ENCODE measurements at regions not wholly inside any gene's neighbourhood (a gene's known extent, or its start where the extent isn't known, plus 50 kb on each side); places are given as distances from the start of the nearest gene placed in this dataset.

- POLR2A ChIA-PET: interaction anchor here (1.0 kb wide), 1 partner anchor 79 kb away, joined by 3 read pairs; no protein-coding TSS in a partner anchor
- Histone ChIP-seq H3K4me3 (ENCODE audit: low read depth in 2 of 2, low read length in 2 of 2) (no peak overlapping the region), H3K27me3 (ENCODE audit: control insufficient read depth, insufficient read depth, low read length) (no peaks in the 10 kb centered on the region), H3K36me3 (ENCODE audit: control insufficient read depth, insufficient read depth, low read length) (no peaks in the 10 kb centered on the region), H3K4me1 (ENCODE audit: control insufficient read depth, insufficient read depth, low read length) (peaks cover 6% of the 10 kb centered on the region), H3K27ac (ENCODE audit: low read length) (peak overlapping the region; percentile 32; the same call in 1 of the 2 replicates), H3K9me3 (ENCODE audit: control insufficient read depth, insufficient read depth, low read depth, low read length) (peaks cover 24% of the 10 kb centered on the region)
- no TSS peak for BruUV-seq (replicated peaks)
- DNase-seq (ENCODE audit: low read depth, low spot score) (no peak), ATAC-seq (no peak)
- in situ Hi-C loops (cut with HindIII; ENCODE audit: low pct_unique_long_range_greater_than_20kb, low sequenced_read_pairs): no loop called here
- TF ChIP-seq, protein P1, sequence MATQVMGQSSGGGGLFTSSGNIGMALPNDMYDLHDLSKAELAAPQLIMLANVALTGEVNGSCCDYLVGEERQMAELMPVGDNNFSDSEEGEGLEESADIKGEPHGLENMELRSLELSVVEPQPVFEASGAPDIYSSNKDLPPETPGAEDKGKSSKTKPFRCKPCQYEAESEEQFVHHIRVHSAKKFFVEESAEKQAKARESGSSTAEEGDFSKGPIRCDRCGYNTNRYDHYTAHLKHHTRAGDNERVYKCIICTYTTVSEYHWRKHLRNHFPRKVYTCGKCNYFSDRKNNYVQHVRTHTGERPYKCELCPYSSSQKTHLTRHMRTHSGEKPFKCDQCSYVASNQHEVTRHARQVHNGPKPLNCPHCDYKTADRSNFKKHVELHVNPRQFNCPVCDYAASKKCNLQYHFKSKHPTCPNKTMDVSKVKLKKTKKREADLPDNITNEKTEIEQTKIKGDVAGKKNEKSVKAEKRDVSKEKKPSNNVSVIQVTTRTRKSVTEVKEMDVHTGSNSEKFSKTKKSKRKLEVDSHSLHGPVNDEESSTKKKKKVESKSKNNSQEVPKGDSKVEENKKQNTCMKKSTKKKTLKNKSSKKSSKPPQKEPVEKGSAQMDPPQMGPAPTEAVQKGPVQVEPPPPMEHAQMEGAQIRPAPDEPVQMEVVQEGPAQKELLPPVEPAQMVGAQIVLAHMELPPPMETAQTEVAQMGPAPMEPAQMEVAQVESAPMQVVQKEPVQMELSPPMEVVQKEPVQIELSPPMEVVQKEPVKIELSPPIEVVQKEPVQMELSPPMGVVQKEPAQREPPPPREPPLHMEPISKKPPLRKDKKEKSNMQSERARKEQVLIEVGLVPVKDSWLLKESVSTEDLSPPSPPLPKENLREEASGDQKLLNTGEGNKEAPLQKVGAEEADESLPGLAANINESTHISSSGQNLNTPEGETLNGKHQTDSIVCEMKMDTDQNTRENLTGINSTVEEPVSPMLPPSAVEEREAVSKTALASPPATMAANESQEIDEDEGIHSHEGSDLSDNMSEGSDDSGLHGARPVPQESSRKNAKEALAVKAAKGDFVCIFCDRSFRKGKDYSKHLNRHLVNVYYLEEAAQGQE (IDR thresholded peaks at IDR 0.05; ENCODE audit: insufficient read depth in 1 of 2, low read depth in 2 of 2, low read length in 1 of 2): no peak
- TF ChIP-seq POLR2AphosphoS5 (IDR thresholded peaks at IDR 0.05; ENCODE audit: low read depth, low read length): no peak
- TF ChIP-seq TCF7L2 (IDR thresholded peaks at IDR 0.05; ENCODE audit: low read depth, low read length): no peak
- no peak for TF ChIP-seq CTCF (IDR thresholded peaks at IDR 0.05)
- no peak for TF ChIP-seq SIN3A (IDR thresholded peaks at IDR 0.05; ENCODE audit: borderline replicate concordance, insufficient read depth, low read depth, low read length)
- intact Hi-C loops (cut with micrococcal nuclease; ENCODE audit: unreplicated experiment): no loop called here
- CTCF ChIA-PET: no interaction called here
Measured at GRCh38 chr1:234681990-234682389, 72.0 kb upstream of the IRF2BP2 start.

GRCh38 chr1:234681065-234681464, 71.1 kb upstream of the IRF2BP2 start:
- in situ Hi-C loops (cut with HindIII; ENCODE audit: low pct_unique_long_range_greater_than_20kb, low sequenced_read_pairs) (no loop called here), intact Hi-C loops (cut with micrococcal nuclease; ENCODE audit: unreplicated experiment) (no loop called here)
- DNase-seq (ENCODE audit: low read depth, low spot score) (no peak), ATAC-seq (no peak)
- POLR2A ChIA-PET: no interaction called here
- Histone ChIP-seq H3K4me3 (ENCODE audit: low read depth in 2 of 2, low read length in 2 of 2) (no peak overlapping the region), H3K9me3 (ENCODE audit: control insufficient read depth, insufficient read depth, low read depth, low read length) (peaks cover 16% of the 10 kb centered on the region), H3K27ac (ENCODE audit: low read length) (peak overlapping the region; percentile 32; the same call in 1 of the 2 replicates), H3K4me1 (ENCODE audit: control insufficient read depth, insufficient read depth, low read length) (peaks cover 11% of the 10 kb centered on the region), H3K36me3 (ENCODE audit: control insufficient read depth, insufficient read depth, low read length) (no peaks in the 10 kb centered on the region), H3K27me3 (ENCODE audit: control insufficient read depth, insufficient read depth, low read length) (no peaks in the 10 kb centered on the region)
- CTCF ChIA-PET: no interaction called here
- BruUV-seq (replicated peaks): no TSS peak
- TF ChIP-seq, protein P1 (IDR thresholded peaks at IDR 0.05; ENCODE audit: insufficient read depth in 1 of 2, low read depth in 2 of 2, low read length in 1 of 2): no peak
- TF ChIP-seq POLR2AphosphoS5 (IDR thresholded peaks at IDR 0.05; ENCODE audit: low read depth, low read length) (no peak), TCF7L2 (IDR thresholded peaks at IDR 0.05; ENCODE audit: low read depth, low read length) (no peak), SIN3A (IDR thresholded peaks at IDR 0.05; ENCODE audit: borderline replicate concordance, insufficient read depth, low read depth, low read length) (no peak), CTCF (IDR thresholded peaks at IDR 0.05) (no peak)

Measured in Panc1 (cell line).